Esophagus muscularis mucosa (tissue), 4 donors: ENCODE measurements at regions not wholly inside any gene's neighbourhood (a gene's known extent, or its start where the extent isn't known, plus 50 kb on each side); places are given as distances from the start of the nearest gene placed in this dataset.

Source experiments
- CTCF ChIP-seq, 3 experiments: fragments of 200-600 bp in 2 of 3; fragments of 450-650 bp in 1 of 3; sonication (generic) in 2 of 3; IDR thresholded peaks; one replicate each; pipeline ENCODE4 v1.5.1; 2017 to 2019; ENCODE audit warnings: antibody characterized with exemption in 3 of 3, mild to moderate bottlenecking in 2 of 3, moderate library complexity in 1 of 3
- EP300 ChIP-seq: sonication (generic); formaldehyde crosslinking; IDR thresholded peaks from one replicate; pipeline ENCODE4 v1.6.1; 2017; ENCODE audit warnings: antibody characterized with exemption
- POLR2A ChIP-seq: fragments of 450-650 bp; IDR thresholded peaks from one replicate; pipeline ENCODE4 v1.6.1; 2017; ENCODE audit warnings: antibody characterized with exemption, moderate library complexity, mild to moderate bottlenecking, low read depth

DNA sequence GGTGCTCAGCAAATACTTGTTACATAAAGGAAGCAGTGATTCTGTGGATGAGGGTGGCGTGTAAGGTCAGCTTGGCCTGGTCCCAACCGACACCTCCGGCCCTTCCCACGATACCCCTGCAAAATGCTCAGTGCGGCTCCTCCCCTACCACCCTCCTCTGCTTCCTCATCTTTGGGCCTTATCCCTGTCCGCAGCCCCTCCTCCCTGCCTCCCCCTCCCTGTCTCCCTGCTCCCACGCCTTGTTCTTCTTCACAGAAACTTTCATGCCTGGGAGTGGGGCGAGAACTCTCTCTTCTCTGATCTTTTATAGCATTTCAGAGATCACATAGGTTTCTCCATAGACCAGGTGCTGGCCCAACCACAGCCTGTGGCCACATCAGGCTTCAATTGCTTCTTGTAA, 75.0 kb upstream of the ATP2B2 start:
- TF ChIP-seq CTCF (IDR thresholded peaks at IDR 0.05) (no peak), EP300 (no peak), POLR2A (no peak)
